Epithelial cell of proximal tubule (primary cell): ENCODE measurements at regions not wholly inside any gene's neighbourhood (a gene's known extent, or its start where the extent isn't known, plus 50 kb on each side); places are given as distances from the start of the nearest gene placed in this dataset.
"Not testable (repeated sequence)": the region's sequence is repeated elsewhere in the genome, so short reads cannot be mapped to it uniquely, and the experiment has no call there.

Experiments
- DNase-seq: peaks from one replicate; pipeline ENCODE4 v3.0.0-alpha.2; 2011; ENCODE audit warnings: low read depth
- H3K4me3 ChIP-seq: 2 replicates; pipeline ENCODE4 v1.5.1; 2011; ENCODE audit warnings: low read depth, mild to moderate bottlenecking, low read length
- CTCF ChIP-seq: conservative IDR thresholded peaks from 2 replicates; pipeline ENCODE4 v1.5.1; 2012; ENCODE audit warnings: low read depth, mild to moderate bottlenecking, low read length

- no peak overlapping the region for H3K4me3 ChIP-seq
- no peak for DNase-seq
- TF ChIP-seq CTCF: no peak
Observed at GRCh38 chr1:213457186-213457585, 406.1 kb downstream of the RPS6KC1 start.

- H3K4me3 ChIP-seq: no peak overlapping the region
- TF ChIP-seq CTCF: no peak
- no peak for DNase-seq
Observed at GRCh38 chr1:213457733-213458132, 406.7 kb downstream of the RPS6KC1 start.

- DNase-seq: not testable (repeated sequence)
Observed at GRCh38 chr1:213462374-213462773, 411.3 kb downstream of the RPS6KC1 start.

GRCh38 chr1:213464786-213465460, 413.9 kb downstream of the RPS6KC1 start:
- no peak for DNase-seq
- no peak overlapping the region for H3K4me3 ChIP-seq
- TF ChIP-seq CTCF: no peak

More at GRCh38 chr1:213462374-213462773, 411.3 kb downstream of the RPS6KC1 start:
- not testable (repeated sequence) for H3K4me3 ChIP-seq

GRCh38 chr1:213466541-213466940, 415.5 kb downstream of the RPS6KC1 start:
- no peak for DNase-seq
- TF ChIP-seq CTCF: no peak
- no peak overlapping the region for H3K4me3 ChIP-seq

- no peak for TF ChIP-seq CTCF
- H3K4me3 ChIP-seq: no peak overlapping the region
- no peak for DNase-seq
Observed at GRCh38 chr1:213474054-213474453, 423.0 kb downstream of the RPS6KC1 start.

GRCh38 chr1:213481395-213481794, 430.4 kb downstream of the RPS6KC1 start:
- DNase-seq: no peak
- H3K4me3 ChIP-seq: no peak overlapping the region
- no peak for TF ChIP-seq CTCF
